HCEC 1CT (cell line): ENCODE measurements at regions not wholly inside any gene's neighbourhood (a gene's known extent, or its start where the extent isn't known, plus 50 kb on each side); places are given as distances from the start of the nearest gene placed in this dataset.
A peak's percentile ranks its signal among the peaks of the same experiment; 100 is the strongest.
"Not testable (repeated sequence)": the region's sequence is repeated elsewhere in the genome, so short reads cannot be mapped to it uniquely, and the experiment has no call there.

Source experiments
- DNase-seq: peaks from one replicate; pipeline ENCODE4 v3.0.0-alpha.2; 2017

DNA sequence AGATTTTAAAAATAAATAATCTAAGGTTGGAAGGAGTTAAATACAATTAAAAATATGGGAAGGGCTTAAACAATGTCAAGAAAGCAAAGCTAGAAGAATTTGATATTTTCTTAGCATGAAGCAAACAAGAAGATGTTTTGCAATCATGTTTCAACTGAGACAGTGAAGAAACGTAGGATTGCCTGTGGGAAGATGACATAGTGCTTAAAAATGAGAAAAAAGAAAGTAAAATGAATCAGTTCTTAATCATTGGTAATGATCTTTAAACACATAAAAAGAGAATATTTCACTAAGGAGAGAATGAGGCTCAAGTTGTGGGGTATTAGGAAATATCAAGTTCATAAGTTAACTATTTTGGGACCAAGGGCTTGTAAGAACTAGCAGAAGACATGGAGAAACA is 855.0 kb downstream of the METTL15 start:
- peak; percentile 87 for DNase-seq

DNA sequence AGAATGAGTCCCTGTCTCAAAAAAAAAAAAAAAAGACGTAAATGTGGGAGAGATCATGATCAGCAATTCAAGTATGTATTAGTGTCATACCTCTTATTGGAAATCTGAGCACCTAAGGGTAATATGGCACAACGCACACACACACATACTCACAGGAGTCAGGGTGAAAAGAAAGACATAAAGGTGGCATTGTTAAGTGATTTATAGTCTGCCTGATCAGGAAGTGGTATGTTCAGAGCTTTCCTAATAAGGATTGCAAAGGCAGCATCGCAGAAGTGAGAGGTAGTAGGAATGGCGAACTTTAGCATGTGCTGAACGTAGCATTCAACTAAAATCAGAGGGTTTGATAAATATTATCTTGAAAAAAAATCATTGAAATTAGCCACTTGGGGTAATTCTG is 854.3 kb downstream of the METTL15 start:
- no peak for DNase-seq

DNA sequence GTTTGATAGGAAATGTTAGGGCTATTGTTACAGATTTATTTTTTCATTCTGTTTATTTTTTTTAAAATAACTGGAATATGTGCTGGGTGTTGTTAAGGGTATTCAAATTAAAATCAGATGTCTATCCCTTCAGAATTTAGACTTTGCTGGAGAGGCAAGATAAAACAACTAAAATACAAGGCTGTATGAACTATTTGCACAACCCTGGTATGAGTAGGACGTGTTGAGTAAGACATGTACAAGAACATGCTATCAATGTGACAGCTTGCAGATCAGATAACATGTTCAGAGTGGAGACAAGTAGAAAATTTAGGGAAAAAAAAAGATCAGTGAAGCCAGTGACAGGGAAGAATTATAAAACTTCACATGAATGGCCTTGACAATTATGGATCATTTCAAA is 853.5 kb downstream of the METTL15 start:
- no peak for DNase-seq

DNA sequence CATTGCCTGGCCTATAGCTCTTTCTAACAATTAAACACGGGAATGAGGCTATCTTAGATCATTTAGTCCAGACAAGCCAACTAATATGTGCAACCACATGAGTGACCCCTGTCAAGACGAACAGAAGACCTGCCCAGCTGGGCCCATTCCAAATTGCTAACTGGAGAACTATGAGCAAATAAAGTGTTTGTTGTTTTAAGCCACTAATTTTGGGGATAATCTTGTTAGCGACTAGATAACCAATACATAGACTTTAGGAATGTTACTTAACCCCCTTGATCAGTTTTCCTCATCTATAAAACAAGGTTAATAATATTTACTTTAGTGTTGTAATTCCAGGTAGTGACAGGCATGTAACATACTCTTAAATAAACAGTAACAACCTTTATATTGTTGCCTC is 848.3 kb downstream of the METTL15 start:
- no peak for DNase-seq

DNA sequence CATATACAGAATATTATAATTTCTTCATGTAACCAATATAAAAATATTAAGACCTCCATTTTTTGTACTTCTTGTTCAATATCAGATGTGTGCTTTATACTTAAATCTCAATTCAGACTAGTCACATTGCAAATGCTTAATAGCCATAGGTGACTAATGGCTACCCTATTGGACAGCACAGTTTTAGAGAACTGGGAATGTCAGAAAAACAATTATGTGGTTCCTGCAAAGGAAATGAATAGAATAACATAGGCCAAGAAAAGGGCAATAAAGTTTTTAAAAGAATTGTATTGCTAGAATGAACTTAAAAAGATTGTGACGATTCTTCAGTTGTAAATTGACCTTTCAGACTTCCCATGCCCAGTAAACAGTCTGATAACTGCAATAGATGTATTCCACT is 843.0 kb downstream of the METTL15 start:
- no peak for DNase-seq

DNA sequence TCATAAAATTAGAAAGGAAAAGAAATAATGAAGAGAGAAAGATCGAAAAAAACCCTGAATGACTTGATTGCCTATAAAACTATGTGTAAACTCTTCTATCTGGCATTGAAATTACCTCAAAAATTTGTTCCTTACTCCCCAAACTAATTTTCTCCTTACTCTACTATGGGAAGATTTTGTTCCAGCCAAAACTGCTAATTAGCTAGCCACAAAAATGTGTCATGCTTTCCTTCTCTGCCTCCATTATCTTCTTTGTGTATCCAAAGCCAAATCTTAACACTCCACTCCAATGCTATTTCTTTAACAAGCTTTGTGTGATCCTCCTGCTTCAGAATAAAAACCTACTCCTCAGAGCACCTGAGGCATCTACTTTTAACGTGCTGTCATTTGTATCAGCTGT is 831.2 kb downstream of the METTL15 start:
- DNase-seq: no peak

DNA sequence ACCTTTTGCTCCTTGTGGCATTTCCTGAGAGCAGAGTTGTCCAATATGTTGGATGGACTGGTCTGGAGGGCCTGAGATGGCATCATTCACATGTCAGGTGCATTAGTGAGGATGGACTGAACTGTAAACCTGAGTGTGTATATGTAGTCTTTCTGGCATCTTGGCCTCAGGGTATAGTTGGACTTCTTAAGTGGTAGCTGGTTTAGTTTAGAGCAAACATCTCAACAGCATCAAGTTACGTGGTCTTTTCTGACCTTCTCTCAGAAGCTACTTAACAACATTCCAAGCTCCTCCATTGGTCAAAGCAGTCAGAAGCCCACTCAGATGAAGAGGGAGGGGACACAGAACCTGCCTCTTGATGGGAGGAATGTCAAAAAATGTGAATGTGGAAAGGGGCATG is 829.9 kb downstream of the METTL15 start:
- no peak for DNase-seq

DNA sequence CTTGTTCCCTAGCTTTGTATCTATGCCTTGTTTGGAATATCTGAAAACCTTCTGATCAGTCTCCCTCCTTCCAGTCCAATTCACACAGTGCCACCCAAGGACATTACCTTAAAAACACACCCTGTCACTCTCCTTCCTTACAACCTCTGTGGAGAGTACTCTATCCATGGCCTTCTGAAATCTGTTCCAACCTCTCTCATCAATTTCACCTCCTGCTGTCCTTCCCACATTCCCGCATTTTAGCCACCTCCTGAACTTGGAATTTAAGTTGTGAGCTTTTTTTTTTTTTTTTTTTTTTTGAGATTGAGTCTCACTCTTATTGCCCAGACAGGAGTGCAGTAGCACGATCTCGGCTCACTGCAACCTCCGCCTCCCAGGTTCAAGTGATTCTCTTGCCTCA is 824.8 kb downstream of the METTL15 start:
- no peak for DNase-seq

DNA sequence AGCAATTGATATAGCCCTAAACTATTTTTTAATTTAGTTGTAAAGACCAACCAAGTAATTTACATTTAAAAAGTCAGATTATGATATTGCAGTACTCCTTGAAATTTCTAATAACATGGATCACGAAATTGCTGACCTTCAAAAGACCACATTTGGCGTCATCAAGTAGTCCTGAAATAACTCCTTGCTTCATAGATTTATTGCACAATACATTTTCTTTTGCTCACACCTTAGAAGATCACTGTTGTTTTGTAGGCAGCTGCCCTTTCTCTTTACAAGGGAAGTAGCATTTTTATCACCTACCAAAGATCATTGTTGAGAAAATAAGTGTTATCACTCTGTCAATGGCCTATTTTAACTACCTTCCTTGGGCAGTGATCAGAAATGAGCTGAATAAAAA is 815.8 kb downstream of the METTL15 start:
- DNase-seq: no peak

DNA sequence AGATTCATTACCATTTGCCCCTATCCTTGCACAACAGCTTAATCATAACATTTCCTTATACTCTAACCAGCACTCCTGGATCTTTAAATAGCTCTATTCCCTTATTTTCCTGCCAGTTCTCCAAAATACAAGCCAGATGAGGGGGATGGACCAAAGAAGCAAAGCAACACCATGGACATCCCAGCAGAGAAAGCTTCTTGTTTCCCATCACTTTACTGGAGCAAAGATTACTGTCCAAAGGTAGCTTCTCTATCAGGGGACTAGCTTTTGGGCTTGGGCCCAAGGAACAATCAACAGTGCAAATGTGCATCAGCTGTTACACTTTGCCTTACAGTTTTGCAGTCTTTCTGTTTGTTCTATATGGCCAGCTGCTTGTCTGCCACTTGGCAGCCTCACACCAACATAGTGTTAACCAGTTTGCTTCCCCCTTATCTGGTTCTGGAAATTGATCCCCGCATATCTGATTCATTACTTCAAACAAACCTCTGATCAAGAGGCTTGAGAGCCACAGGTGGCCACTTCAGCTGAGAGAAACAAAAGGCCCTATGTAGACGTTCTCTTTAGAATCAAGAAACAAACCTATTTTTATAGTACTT is 814.3 kb downstream of the METTL15 start:
- no peak for DNase-seq

DNA sequence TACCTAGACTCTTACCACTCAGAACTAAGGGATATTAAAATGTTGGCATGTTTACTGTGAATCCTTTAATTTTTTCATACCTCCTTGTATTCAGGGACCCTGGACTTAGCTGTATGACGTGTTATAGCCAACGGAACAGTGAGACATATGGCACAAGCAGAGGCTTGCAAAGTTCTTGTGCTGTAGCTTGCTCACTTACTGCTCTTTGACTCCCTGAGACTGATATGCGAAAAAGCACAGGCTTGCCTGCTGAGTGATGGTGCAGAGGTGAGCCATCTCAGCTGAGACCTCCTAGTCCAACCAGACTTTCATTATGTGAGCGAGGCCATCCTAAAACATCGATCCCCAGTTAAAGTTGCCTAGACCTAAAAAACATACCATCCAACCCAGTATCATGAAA is 811.0 kb downstream of the METTL15 start:
- no peak for DNase-seq

DNA sequence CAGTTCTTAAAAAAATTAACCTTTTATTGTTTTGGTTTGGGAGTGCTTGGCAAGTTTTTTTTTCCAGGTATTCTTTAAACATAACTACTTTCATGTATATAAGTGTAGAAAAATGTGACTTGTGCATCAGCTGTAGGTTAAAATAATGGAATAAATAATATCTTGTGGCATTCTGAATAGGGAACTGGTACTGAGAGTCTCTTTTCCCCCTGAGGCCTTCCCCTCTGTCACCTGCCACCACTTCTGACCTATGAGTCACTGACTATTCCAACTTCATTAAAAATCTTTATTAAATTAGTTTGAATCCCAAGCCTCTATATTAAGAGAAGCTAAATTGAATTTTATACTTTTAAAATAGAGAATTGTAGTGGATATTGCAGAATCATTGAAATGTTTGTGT is 805.7 kb downstream of the METTL15 start:
- DNase-seq: no peak

DNA sequence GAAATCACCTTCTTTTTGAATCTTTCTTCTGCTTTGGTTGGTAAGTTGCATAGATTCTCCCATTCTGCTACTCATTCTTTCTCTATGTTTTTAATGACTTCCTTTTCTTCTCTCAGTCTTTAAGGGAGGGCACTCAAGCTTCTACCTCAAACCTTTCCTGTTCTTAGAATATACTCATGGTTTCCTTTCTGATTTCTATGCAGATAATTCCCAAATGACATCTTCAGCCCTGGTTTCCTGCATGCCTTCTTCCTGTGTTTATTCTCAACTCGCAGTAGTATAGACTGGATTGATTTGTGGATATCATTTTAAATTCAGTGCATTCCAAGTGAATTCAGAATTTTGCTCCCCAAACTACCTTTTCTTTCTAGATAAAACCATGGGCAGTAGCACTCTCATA is 803.6 kb downstream of the METTL15 start:
- DNase-seq: no peak

DNA sequence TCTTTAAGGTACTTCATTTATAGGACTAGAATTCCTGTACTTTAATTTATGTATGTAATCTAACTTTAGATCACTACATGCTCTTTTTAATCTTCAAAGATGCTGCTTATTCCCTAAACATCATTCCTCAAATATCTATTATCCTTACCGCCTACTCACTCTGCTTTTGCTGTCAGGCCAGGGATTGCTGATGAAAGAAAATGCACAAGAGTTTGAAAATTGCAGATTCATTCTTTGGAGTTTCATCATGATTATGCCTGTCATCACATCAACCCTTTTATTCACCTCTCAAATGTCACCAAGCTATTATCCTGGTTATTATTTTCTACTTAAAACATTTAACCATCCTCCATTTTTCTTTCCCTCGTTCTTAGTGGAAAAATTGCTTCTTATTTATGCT is 802.7 kb downstream of the METTL15 start:
- no peak for DNase-seq

DNA sequence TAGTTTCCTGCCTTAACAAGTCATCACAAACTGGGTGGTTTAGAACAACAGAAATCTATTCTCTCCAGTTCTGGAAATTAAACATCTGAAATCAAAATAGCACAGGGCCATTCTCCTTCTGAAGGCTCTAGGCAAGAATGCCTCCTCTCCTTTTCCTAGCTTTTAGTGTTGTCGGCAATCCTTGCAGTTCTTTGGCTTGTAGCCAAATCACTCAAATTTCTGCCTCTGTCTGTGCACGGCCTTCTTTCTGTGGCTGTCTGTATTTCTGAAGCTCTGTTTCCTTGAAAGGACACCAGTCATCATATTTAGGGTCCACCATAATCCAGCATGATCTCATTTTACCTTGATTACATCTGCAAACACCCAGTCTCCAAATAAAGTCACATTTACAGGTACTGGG is 795.5 kb downstream of the METTL15 start:
- DNase-seq: no peak

DNA sequence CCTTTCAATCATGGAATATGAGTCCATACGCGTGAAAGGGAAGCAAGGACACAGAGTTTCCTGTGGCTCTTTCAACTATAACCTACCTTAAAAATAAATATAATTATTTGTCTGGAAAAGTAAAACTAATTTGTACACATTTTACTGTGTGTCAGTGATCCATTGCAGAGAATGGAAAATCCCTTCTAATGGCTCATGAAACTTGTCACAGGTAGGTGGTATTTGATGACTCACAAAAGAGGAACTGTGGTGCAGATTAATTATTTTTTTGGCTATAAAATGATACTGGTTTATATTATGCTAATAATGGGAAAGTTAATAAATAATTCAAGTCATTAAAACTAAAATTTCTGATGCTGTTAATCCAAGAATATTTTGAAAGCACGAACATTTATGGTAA is 792.2 kb downstream of the METTL15 start:
- DNase-seq: no peak

DNA sequence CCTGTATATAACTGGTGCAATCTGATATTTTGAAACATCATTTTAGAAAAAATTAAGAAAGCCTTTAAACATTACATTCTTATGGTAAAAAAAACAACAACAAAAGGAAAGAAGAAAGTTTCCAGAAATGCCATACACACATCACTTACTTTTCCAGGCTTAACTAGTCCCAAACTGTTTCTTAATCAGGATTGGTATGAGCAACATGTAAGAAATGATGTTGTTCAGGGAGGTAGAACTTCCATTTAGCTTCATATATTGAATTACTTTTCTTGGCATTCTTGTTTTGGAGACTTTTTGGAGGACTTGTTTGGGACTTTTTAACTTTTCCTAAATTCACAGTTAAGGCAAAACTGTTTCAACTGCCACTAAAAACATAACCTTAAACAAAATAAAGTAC is 791.5 kb downstream of the METTL15 start:
- DNase-seq: no peak

DNA sequence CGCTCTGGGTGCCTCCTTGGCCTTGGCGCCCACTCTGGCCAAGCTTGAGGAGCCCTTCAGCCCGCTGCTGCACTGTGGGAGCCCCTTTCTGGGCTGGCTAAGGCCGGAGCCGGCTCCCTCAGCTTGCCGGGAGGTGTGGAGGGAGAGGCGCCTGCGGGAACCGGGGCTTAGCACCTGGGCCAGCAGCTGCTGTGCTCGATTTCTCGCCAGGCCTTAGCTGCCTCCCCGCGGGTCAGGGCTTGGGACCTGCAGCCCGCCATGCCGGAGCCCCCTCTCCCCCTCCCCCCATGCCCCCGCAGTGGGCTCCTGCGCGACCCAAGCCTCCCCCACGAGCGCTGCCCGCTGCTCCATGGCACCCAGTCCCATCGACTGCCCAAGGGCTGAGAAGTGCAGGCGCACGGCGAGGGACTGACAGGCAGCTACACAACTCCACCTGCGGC is 782.4 kb downstream of the METTL15 start:
- DNase-seq: not testable (repeated sequence)

DNA sequence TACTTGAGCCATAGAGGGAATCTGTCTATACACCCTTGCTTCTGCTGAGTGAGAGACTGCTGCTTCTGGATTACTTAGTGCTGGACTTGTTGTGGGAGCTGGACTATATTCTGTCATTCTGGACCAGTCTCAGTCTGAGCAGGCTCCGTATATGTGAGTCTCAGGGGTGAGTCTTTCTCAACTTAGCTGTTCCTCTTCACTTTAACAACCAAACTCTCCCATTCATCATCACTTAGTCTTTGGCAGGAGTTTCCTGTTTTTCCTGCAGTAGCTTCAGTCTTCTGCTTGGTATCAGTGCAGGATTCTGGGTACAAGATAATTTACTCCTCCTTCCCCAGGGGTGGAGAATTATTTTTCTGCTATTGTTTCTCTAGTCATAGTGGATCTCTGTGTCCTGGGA is 779.5 kb downstream of the METTL15 start:
- DNase-seq: no peak

DNA sequence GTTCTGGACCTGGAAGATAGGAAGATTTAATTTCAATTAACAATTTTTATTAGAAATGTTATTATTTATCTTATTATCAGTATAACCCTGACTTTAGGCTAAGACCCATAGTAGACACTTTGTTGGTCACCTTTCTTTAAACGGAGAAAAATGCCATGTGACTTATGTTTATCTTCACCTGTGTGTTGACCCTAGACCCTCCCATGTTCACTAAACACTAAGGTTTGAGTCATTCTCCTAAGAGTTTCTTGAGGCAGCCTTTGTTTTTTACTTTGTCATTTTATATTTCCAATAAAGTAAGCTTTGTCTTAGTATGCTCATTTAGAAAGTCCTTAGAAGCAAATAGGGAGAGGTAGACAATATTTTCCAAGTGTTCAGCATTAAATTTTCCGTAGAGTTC is 771.7 kb downstream of the METTL15 start:
- DNase-seq: no peak

DNA sequence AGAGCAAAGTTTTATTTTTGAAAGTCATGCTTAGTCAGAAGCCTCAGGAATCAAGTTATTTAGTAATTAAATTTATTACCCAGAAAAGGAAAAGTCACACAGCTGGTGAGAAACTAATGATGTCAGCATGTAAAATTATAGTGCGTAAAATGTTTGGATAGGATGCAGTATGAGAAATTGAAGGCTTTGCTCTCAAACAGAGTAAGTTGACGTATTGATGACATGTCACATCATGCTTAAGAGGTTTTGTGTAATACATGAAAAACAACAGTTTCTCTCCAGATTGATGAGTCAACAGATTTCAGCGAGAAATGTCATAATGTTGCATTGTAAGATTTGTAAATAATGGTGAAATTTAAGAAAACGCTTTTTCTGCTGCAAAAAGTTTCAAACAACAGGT is 769.8 kb downstream of the METTL15 start:
- DNase-seq: no peak

DNA sequence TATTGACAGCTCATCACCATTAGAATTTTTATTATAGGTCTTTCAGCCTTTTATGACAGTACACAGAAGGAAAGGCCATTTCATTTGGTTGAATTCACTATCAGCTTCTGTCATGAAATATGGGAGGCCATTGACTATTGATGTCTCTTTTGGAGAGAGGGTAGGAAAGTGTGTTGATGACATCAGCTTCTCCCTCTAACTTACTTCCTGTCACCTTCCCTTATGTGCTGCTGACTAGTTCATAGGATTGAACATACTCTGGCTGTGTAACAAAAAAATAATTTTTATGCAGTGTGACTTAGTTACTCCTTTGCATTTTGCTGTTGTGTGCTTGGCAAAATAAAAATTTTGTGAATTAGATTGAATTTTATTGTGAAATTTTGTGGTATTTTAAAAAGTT is 769.2 kb downstream of the METTL15 start:
- DNase-seq: no peak

DNA sequence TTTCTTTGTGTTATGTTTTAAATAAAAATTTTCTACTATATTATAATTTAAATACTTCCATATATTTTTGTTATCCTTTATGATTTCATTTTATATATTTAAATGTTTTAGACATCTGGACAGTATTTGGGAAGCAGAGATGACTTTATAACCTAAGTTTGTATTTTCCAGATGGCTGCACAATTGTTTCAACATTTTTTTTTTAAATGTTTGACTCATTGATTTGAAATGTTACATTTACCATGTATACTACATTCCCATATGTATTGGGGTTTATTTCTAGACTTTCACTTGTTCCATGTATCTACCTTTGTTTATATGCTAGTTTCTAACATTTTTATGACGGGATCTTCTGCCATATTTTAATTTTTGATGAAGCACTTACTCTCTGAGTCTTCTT is 766.5 kb downstream of the METTL15 start:
- peak; percentile 47 for DNase-seq

DNA sequence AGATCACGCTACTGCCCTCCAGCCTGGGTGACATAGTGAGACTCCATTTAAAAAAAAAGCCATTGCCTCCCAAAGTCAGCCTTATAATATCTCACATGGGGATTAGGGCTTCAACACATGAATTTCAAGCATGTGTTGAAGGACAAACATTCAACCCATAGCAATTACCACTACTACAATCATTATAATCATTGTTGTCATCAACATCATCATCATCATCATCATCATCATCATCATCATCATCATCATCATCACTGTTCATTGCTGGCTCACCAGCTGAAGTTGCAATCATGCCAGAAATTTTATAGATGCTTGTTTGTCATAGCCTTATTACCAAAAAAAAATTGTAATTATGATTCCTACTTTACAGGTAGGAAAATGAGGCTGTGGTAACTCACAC is 762.9 kb downstream of the METTL15 start:
- no peak for DNase-seq

DNA sequence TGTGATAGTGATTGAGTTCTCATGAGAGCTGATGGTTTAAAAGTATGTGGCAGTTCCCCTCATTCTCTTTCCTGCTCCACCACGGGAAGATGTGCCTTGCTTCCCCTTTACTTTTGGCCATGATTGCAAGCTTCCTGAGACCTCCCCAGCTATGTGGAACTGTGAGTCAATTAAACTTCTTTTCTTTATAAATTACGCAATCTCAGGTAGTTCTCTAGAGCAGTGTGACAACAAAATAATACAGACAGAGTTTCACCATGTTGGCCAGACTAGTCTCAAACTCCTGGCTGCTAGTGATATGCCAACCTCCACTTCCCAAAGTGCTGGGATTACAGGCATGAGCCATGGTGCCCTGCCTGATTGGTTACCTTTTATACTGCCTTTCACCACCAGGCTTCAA is 755.2 kb downstream of the METTL15 start:
- no peak for DNase-seq

DNA sequence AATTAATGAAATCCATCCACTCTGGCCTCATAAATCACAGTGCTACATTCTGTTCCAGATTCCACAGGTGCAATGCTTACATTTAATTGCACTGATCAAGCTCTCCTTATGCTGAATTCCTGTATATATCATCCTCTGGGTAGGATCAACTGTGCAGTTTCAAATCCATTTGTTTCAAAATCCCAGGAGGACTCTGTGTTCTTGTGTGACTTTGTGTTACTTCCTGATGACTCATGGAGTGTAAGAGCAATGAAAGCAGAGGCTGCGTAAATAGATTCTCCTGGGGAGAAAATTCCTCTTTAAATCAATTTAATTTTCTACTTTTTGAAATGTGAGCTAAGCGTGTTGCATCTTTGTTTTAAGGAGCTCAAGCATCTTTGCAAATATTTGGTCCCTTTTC is 752.7 kb downstream of the METTL15 start:
- peak; percentile 85 for DNase-seq
